Kidney epithelial cell (primary cell): ENCODE measurements at regions not wholly inside any gene's neighbourhood (a gene's known extent, or its start where the extent isn't known, plus 50 kb on each side); places are given as distances from the start of the nearest gene placed in this dataset.

Experiments
- DNase-seq: peaks from one replicate; pipeline ENCODE4 v3.0.0-alpha.2; 2010; ENCODE audit warnings: low read depth
- H3K27me3 ChIP-seq: 2 replicates; pipeline ENCODE4 v1.6.0; 2011; ENCODE audit warnings: low read length; ENCODE audit not compliant: control insufficient read depth, insufficient read depth
- H3K36me3 ChIP-seq: 2 replicates; pipeline ENCODE4 v1.5.1; 2011; ENCODE audit warnings: low read length; ENCODE audit not compliant: control insufficient read depth, insufficient read depth
- H3K4me3 ChIP-seq: 2 replicates; pipeline ENCODE4 v1.5.1; 2011; ENCODE audit warnings: low read depth, mild to moderate bottlenecking, control low read depth, low read length
- CTCF ChIP-seq: IDR thresholded peaks from 2 replicates; pipeline ENCODE4 v1.5.1; 2011; ENCODE audit warnings: mild to moderate bottlenecking, moderate library complexity, low read length, control low read depth, inconsistent platforms; ENCODE audit not compliant: insufficient read depth, poor library complexity, severe bottlenecking

- no peaks in the 10 kb centered on the region for H3K36me3 ChIP-seq
- H3K4me3 ChIP-seq: no peak overlapping the region
- no peak for TF ChIP-seq CTCF
- H3K27me3 ChIP-seq: no peaks in the 10 kb centered on the region
- no peak for DNase-seq
These were observed 107.7 kb upstream of the CDYL start for GRCh38 chr6:4668271-4669179.

- Histone ChIP-seq H3K27me3 (no peaks in the 10 kb centered on the region), H3K36me3 (no peaks in the 10 kb centered on the region), H3K4me3 (no peak overlapping the region)
- DNase-seq: no peak
- TF ChIP-seq CTCF: no peak
These were observed 108.6 kb upstream of the CDYL start for GRCh38 chr6:4667591-4667990.

- no peak overlapping the region for H3K4me3 ChIP-seq
- no peak for DNase-seq
- TF ChIP-seq CTCF: no peak
- H3K27me3 ChIP-seq: no peaks in the 10 kb centered on the region
- H3K36me3 ChIP-seq: no peaks in the 10 kb centered on the region
These were observed 109.2 kb upstream of the CDYL start for GRCh38 chr6:4666886-4667513.

GRCh38 chr6:4665489-4666417, 110.5 kb upstream of the CDYL start:
- TF ChIP-seq CTCF: no peak
- no peaks in the 10 kb centered on the region for H3K36me3 ChIP-seq
- DNase-seq: no peak
- H3K27me3 ChIP-seq: no peaks in the 10 kb centered on the region
- no peak overlapping the region for H3K4me3 ChIP-seq

DNA sequence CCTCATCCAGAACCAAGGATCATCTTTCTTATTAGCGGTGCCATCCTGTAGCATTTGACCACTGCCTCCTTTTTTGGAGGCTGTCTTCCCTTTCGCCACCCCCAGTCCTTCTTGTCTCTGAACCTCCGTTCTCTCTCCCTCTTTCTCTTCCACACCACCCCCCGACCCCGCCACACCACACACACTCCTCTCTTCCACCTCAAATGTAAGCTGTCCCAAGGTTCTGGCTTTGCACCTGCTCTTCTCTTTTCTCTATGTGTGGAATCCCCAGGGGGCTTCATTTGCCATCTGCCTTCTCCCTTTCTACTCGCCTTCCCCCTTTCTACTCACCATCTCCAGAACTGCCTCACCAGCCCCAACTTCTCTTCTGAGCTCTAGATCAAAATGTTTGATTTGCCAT, 111.3 kb upstream of the CDYL start:
- H3K36me3 ChIP-seq: no peaks in the 10 kb centered on the region
- H3K27me3 ChIP-seq: no peaks in the 10 kb centered on the region
- no peak for DNase-seq
- no peak for TF ChIP-seq CTCF
- H3K4me3 ChIP-seq: no peak overlapping the region
